Kidney (tissue), 13 donors: ENCODE measurements at regions not wholly inside any gene's neighbourhood (a gene's known extent, or its start where the extent isn't known, plus 50 kb on each side); places are given as distances from the start of the nearest gene placed in this dataset.
A peak's percentile ranks its signal among the peaks of the same experiment; 100 is the strongest.
"Not testable (repeated sequence)": the region's sequence is repeated elsewhere in the genome, so short reads cannot be mapped to it uniquely, and the experiment has no call there.

ENCODE experiments used
- DNase-seq, 5 donors: peaks; one replicate each; pipeline ENCODE4 v3.0.0-alpha.2; 2013 to 2020
- FAIRE-seq: peaks from 2 replicates; lab custom pipeline; 2012; peaks lifted over from hg19 to GRCh38; lab: Jason Lieb, UNC
- H3K27ac ChIP-seq, 2 donors: one replicate each; pipeline ENCODE4 v1.7.0; 2013; ENCODE audit warnings: low read depth in 2 of 2, low read length in 2 of 2, inconsistent platforms in 1 of 2
- H3K27me3 ChIP-seq: one replicate; pipeline ENCODE4 v1.7.1; 2013; ENCODE audit warnings: low read length, inconsistent platforms; ENCODE audit not compliant: control insufficient read depth, insufficient read depth
- H3K36me3 ChIP-seq, 3 donors: one replicate each; pipeline versions ENCODE4 v1.7.0 to v1.7.1; 2013; ENCODE audit warnings: low read length in 3 of 3, control low read depth in 1 of 3, inconsistent platforms in 1 of 3; ENCODE audit not compliant: insufficient read depth in 3 of 3, control insufficient read depth in 2 of 3
- H3K4me1 ChIP-seq, 3 donors: one replicate each; pipeline versions ENCODE4 v1.7.0 to v1.7.1; 2013; ENCODE audit warnings: low read length in 3 of 3, inconsistent platforms in 1 of 3, low read depth in 1 of 3; ENCODE audit not compliant: control insufficient read depth in 2 of 3, insufficient read depth in 2 of 3
- H3K4me3 ChIP-seq, 3 donors: one replicate each; pipeline versions ENCODE4 v1.7.0 to v1.8.1; 2013; ENCODE audit warnings: low read length in 3 of 3, control low read depth in 1 of 3, inconsistent platforms in 1 of 3
- H3K9ac ChIP-seq, 3 donors: one replicate each; pipeline versions ENCODE4 v1.7.0 to v1.7.1; 2013; ENCODE audit warnings: low read length in 3 of 3, control low read depth in 1 of 3, inconsistent platforms in 1 of 3
- H3K9me3 ChIP-seq, 3 donors: one replicate each; pipeline versions ENCODE4 v1.7.0 to v1.7.1; 2013; ENCODE audit warnings: low read length in 3 of 3, control low read depth in 1 of 3, inconsistent platforms in 1 of 3; ENCODE audit not compliant: control insufficient read depth in 2 of 3, insufficient read depth in 1 of 3
- CTCF ChIP-seq: IDR thresholded peaks from 3 replicates; pipeline ENCODE4 v1.5.1; 2012; ENCODE audit warnings: mild to moderate bottlenecking, moderate library complexity, borderline replicate concordance; ENCODE audit not compliant: insufficient read depth; ENCODE audit errors: extremely low read depth
- intact Hi-C: fragments of 100-400 bp; cut with DNase I; formaldehyde crosslinking; loops from one replicate; pipeline ENCODE4 v1.11.1; 2022
- donor health status: control.
- donor health status: control.
- donor health status: control.
- donor health status: control.
- donor health status: control.
- donor health status: DM: yes; HTN: yes; CAD: no.
- donor health status: Normal renal cell carcinoma (clear cell type).

GRCh38 chr5:116951219-116951618 is 376.6 kb upstream of the SEMA6A start:
- H3K36me3 ChIP-seq, result no peaks in the 10 kb centered on the region
- no peak overlapping the region for H3K9ac ChIP-seq
- no peak for FAIRE-seq
- no peak overlapping the region for H3K27ac ChIP-seq
- DNase-seq, result no peak
- TF ChIP-seq CTCF, result no peak
- H3K4me3 ChIP-seq, result no peak overlapping the region
- H3K4me1 ChIP-seq, result no peaks in the 10 kb centered on the region
- H3K27me3 ChIP-seq, result no peaks in the 10 kb centered on the region
- no peaks in the 10 kb centered on the region for H3K9me3 ChIP-seq
- intact Hi-C loops, result no loop called here

GRCh38 chr5:116947691-116948528 is 373.3 kb upstream of the SEMA6A start:
- intact Hi-C loops, result no loop called here
- no peak for FAIRE-seq

GRCh38 chr5:116945613-116946382 is 371.2 kb upstream of the SEMA6A start:
- H3K27me3 ChIP-seq, DNase-seq, intact Hi-C loops, H3K4me1 ChIP-seq, FAIRE-seq, H3K9me3 ChIP-seq, H3K9ac ChIP-seq, H3K4me3 ChIP-seq, H3K36me3 ChIP-seq, H3K27ac ChIP-seq: not testable (repeated sequence)

More at GRCh38 chr5:116947691-116948528, 373.3 kb upstream of the SEMA6A start:
- H3K9me3 ChIP-seq, result no peaks in the 10 kb centered on the region
- H3K27ac ChIP-seq, result no peak overlapping the region
- no peak for DNase-seq
- H3K27me3 ChIP-seq, result no peaks in the 10 kb centered on the region
- H3K36me3 ChIP-seq, result no peaks in the 10 kb centered on the region
- no peak overlapping the region for H3K9ac ChIP-seq
- TF ChIP-seq CTCF, result peak; percentile 63
- H3K4me1 ChIP-seq, result no peaks in the 10 kb centered on the region
- H3K4me3 ChIP-seq, result no peak overlapping the region

- Histone ChIP-seq H3K36me3 (no peaks in the 10 kb centered on the region), H3K27ac (no peak overlapping the region), H3K27me3 (no peaks in the 10 kb centered on the region), H3K9me3 (no peaks in the 10 kb centered on the region), H3K9ac (no peak overlapping the region), H3K4me3 (no peak overlapping the region), H3K4me1 (no peaks in the 10 kb centered on the region)
- no peak for DNase-seq
- intact Hi-C loops, result no loop called here
- FAIRE-seq, result no peak
- no peak for TF ChIP-seq CTCF
Measured at GRCh38 chr5:116944183-116944582, 369.6 kb upstream of the SEMA6A start.
